ENCODE measurements at regions not wholly inside any gene's neighbourhood (a gene's known extent, or its start where the extent isn't known, plus 50 kb on each side); places are given as distances from the start of the nearest gene placed in this dataset.

GRCh38 chr5:175317872-175318271 is 126.1 kb downstream of the DRD1 start:
- H3K9me3 Mint-ChIP-seq (ENCODE audit: low read depth): peaks cover 10% of the 10 kb centered on the region
- DNase-seq (ENCODE audit: low spot score): no peak
- peaks cover 5% of the 10 kb centered on the region for H3K27me3 Mint-ChIP-seq (ENCODE audit: low read depth)

DNA sequence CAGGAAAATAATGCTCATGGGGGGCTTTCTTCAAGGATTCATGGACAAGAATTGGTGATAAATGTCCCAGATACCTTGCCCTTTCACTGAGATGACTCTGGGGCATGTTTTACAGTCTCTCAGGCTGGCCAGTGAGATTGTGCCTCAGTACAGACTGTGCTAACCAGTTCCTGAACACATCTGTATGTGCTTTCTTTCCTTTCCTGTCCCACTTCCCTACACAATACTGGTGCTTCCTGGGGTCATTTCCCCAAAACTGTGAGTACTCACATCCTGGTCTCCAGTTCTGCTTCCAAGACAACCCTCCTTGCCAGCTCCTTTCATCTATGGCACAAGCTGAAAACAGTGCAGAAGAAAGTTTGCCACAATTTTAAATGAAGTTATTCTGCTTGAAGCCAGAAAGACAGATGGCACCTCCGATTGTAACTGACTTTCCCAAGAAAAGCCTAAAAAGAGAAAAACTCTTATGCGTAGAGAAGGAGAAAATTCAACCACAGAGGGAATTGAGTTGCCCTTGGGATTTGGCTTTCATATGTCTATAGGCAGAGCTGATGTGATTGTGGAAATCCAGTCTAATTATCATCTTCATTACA is 134.7 kb downstream of the DRD1 start:
- no peak overlapping the region for H3K4me3 Mint-ChIP-seq (ENCODE audit: unreplicated experiment)
- no peak for TF ChIP-seq CTCF (IDR thresholded peaks at IDR 0.05)
- DNase-seq (ENCODE audit: low spot score): no peak
- H3K9me3 Mint-ChIP-seq (ENCODE audit: low read depth): peaks cover 18% of the 10 kb centered on the region
- H3K27me3 Mint-ChIP-seq (ENCODE audit: low read depth): peaks cover 2% of the 10 kb centered on the region
- H3K4me1 Mint-ChIP-seq (ENCODE audit: low read depth): no peaks in the 10 kb centered on the region
- no peak overlapping the region for H3K27ac Mint-ChIP-seq (ENCODE audit: unreplicated experiment)
- no peaks in the 10 kb centered on the region for H3K36me3 Mint-ChIP-seq (ENCODE audit: low read depth)

More at GRCh38 chr5:175317872-175318271, 126.1 kb downstream of the DRD1 start:
- TF ChIP-seq CTCF (IDR thresholded peaks at IDR 0.05): no peak
- Mint-ChIP-seq H3K36me3 (ENCODE audit: low read depth) (no peaks in the 10 kb centered on the region), H3K4me1 (ENCODE audit: low read depth) (no peaks in the 10 kb centered on the region), H3K27ac (ENCODE audit: unreplicated experiment) (no peak overlapping the region), H3K4me3 (ENCODE audit: unreplicated experiment) (no peak overlapping the region)

GRCh38 chr5:175308701-175309100 is 135.3 kb downstream of the DRD1 start:
- H3K27me3 Mint-ChIP-seq (ENCODE audit: low read depth): peaks cover 2% of the 10 kb centered on the region
- no peak overlapping the region for H3K4me3 Mint-ChIP-seq (ENCODE audit: unreplicated experiment)
- peaks cover 18% of the 10 kb centered on the region for H3K9me3 Mint-ChIP-seq (ENCODE audit: low read depth)
- no peak for TF ChIP-seq CTCF (IDR thresholded peaks at IDR 0.05)
- no peak for DNase-seq (ENCODE audit: low spot score)
- no peaks in the 10 kb centered on the region for H3K36me3 Mint-ChIP-seq (ENCODE audit: low read depth)
- no peak overlapping the region for H3K27ac Mint-ChIP-seq (ENCODE audit: unreplicated experiment)
- no peaks in the 10 kb centered on the region for H3K4me1 Mint-ChIP-seq (ENCODE audit: low read depth)

DNA sequence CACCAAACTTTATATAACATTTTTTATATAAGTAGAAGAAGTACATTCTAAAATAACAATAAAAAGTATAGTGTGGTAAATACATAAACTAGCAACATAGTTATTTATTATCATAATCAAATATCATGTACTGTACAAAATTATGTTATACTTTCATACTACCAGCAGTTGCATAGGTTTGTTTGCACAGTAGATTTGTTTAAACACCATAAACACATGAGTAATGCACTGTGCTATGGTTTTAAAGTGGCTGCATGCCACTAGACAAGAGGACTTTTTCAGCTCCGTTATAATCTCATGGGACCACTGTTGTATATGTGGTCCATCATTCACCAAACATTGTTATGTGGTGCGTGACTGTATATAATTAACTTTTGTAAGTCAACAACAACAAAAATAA is 137.6 kb downstream of the DRD1 start:
- Mint-ChIP-seq H3K4me1 (ENCODE audit: low read depth) (no peaks in the 10 kb centered on the region), H3K36me3 (ENCODE audit: low read depth) (no peaks in the 10 kb centered on the region), H3K9me3 (ENCODE audit: low read depth) (peaks cover 18% of the 10 kb centered on the region), H3K27me3 (ENCODE audit: low read depth) (no peaks in the 10 kb centered on the region), H3K27ac (ENCODE audit: unreplicated experiment) (no peak overlapping the region), H3K4me3 (ENCODE audit: unreplicated experiment) (no peak overlapping the region)
- no peak for DNase-seq (ENCODE audit: low spot score)
- TF ChIP-seq CTCF (IDR thresholded peaks at IDR 0.05): no peak

- Mint-ChIP-seq H3K36me3 (ENCODE audit: low read depth) (no peaks in the 10 kb centered on the region), H3K9me3 (ENCODE audit: low read depth) (peaks cover 18% of the 10 kb centered on the region), H3K4me3 (ENCODE audit: unreplicated experiment) (no peak overlapping the region), H3K4me1 (ENCODE audit: low read depth) (no peaks in the 10 kb centered on the region), H3K27me3 (ENCODE audit: low read depth) (no peaks in the 10 kb centered on the region), H3K27ac (ENCODE audit: unreplicated experiment) (no peak overlapping the region)
- TF ChIP-seq CTCF (IDR thresholded peaks at IDR 0.05): no peak
- no peak for DNase-seq (ENCODE audit: low spot score)
These were observed 138.7 kb downstream of the DRD1 start for GRCh38 chr5:175305251-175305650.
